HS-27A (cell line): ENCODE measurements at regions not wholly inside any gene's neighbourhood (a gene's known extent, or its start where the extent isn't known, plus 50 kb on each side); places are given as distances from the start of the nearest gene placed in this dataset.
"Not testable (repeated sequence)": the region's sequence is repeated elsewhere in the genome, so short reads cannot be mapped to it uniquely, and the experiment has no call there.

Source experiments
- DNase-seq: peaks from one replicate; pipeline ENCODE4 v3.0.0-alpha.2; 2012; ENCODE audit warnings: low read depth, missing footprints

DNA sequence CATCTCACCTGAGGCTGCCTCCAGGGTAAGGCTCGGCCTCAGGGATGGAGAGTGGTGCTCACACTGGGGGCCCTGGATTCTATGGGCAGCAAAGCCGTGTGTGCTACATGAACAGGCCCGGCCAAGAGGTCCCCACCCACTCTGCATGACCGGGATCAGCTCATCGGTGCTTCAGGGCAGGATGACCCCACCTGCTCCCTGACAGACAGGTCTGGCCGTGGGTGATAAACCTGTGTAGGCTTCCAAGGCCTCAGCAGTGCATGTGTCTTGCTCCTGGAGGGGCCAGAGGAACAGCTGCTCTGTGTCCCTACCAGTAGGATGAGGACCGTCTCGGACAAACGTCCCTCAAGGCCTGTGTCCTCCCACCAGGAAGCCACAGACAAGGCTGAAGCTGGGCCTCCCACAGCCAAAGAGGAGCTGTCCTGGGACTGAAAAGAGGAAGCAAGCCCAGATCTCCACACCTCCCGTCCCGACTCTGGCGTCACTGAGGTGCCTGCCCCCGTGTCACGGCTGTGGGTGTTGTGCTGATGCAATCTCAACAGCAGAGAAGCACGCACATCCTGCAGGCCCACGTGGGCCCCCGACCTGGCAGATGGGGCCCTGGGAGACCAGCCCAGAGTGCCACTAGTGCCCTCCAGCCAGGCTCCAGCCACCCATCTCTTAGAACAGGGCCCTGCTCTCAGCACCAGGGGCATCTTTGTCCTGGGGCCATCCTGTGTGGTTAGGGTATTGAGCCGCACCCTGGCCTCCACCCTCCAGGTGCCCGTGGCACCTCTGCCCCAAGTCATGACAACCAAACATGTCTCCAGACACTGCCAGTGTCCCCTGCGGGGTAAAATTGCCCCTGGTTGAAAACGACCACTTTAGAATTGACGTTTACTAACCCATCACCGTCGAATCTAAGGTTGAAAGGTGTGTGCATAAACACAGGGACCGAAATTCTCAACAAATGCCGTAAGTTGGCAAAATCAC lies 5455.9 kb upstream of the TPTE start:
- DNase-seq, result not testable (repeated sequence)

GRCh38 chr21:5066682-5067251 lies 5454.6 kb upstream of the TPTE start:
- DNase-seq, result not testable (repeated sequence)

DNA sequence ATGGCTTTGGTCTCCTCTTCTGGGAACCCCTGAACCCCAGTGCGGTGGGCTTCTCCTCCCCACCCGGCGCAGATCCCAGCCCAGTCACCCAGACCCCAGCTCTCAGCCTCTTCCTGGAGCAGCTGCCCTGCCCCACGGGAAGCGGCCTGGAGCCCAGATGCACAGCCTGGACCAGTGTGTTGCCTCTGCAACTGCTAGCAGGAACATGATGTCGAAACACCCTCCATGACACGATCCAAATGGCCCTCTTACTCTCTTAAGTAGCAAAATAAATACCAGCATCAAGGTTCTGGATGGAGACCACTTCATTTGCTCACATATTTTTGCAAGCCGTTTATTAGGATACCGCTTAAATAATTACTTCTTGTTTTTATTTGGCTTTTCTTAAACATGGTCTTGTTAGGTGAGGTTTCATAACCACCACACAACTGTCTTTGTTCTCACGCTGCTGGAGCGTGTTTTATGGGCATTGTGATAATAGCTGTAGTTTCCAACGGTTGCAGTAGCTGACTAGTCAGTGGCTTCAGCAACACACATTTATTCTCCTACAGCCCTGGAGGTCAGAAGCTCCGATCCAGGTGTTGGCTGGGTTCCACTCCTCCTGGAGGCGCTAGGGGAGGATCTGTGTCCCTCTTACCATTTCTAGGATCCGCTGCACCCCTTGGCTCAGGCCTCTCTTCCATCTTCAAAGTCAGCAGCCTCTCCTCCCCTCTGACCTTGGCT lies 5453.9 kb upstream of the TPTE start:
- DNase-seq, result not testable (repeated sequence)

- DNase-seq, result not testable (repeated sequence)
These were observed 5452.7 kb upstream of the TPTE start for GRCh38 chr21:5068649-5069048.

GRCh38 chr21:5071180-5071579 lies 5450.2 kb upstream of the TPTE start:
- not testable (repeated sequence) for DNase-seq

GRCh38 chr21:5076854-5077253 lies 5444.5 kb upstream of the TPTE start:
- not testable (repeated sequence) for DNase-seq

DNA sequence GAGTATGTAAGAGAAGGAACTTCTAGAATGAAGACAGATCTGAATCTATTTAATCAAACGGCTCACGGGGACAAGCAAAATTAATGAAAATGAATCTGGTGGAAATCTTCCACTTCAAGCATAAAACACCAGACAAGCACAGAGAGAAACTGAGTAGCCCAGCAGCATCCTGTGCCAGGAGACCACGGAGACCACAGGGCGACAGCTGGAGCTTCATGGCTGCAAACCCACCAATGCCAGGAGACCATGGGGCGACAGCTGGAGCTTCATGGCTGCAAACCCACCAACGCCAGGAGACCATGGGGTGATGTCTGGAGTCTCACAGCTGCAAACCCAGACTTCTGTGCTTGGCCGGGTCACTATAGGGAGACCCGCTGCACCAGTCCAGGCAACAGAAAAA lies 5442.0 kb upstream of the TPTE start:
- not testable (repeated sequence) for DNase-seq

- DNase-seq, result not testable (repeated sequence)
These were observed 5441.4 kb upstream of the TPTE start for GRCh38 chr21:5080015-5080414.

DNA sequence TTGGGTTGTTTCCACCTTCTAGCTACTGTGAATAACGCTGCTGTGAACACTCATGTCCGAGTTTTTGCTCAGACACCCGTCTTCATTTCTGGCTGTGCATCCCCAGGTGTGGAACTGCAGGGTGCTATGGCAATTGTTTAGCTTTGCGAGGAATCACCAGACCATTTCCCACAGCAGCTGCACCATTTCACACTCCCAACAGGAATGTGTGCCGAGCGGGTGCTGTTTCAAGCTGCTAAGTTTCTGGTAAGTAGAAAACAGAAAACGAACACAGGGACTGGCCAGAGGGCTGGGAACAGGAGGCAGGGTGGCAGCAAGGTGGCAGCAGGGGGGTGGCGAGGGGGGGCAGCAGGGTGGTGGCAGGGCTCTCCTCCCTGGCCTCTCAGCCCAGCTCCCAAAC lies 5437.1 kb upstream of the TPTE start:
- DNase-seq, result not testable (repeated sequence)

GRCh38 chr21:5085456-5085855 lies 5435.9 kb upstream of the TPTE start:
- DNase-seq, result not testable (repeated sequence)

GRCh38 chr21:5086416-5086815 lies 5435.0 kb upstream of the TPTE start:
- not testable (repeated sequence) for DNase-seq

DNA sequence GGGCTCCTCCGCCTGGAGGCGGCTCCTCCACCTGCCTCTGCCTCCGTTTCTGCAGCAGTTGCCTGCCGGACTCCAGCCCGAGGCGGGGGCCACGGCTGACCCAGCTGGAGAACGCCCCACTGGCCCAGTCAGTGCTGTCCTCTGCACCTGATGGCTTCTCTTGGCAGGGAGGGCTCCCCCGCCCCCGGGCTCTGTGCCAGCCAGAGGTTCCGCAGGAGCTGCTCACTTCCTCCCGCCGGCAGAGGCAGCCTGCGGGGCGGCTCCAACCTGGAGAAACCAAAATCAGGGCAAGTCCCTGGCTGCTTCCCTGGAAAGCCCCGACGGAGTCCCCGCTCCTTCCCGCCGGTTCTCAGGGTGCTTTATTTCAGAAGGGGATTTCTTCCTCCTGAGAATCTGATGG lies 5432.6 kb upstream of the TPTE start:
- not testable (repeated sequence) for DNase-seq

DNA sequence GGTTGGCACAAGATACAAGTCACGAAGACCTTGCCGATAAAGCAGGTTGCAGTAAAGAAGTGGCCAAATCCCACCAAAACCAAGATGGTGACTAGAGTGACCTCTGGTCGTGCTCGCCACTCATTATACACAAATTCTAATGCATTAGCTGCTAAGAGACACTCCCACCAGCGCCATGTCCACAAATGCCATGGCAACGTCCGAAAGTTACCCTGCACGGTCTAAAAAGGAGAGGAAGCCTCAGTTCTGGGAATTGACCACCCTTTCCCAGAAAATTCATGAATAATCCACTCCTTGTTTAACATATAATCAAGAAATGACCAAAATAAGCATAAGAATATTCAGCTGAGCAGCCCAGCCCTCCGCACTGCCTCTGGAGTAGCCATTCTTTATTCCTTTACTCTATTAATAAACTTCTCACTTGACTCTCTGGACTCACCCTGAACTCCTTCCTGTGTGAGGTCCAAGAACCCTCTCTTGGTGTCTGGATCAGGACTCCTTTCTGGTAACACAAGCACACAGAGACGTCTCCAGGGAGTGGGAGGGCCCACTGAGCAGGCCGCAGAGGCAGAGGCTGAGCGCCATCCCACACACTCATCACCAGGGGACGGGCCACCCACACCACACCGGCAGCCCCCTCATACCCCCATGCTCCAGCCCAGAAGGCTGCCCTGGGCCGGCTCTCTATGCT lies 5431.8 kb upstream of the TPTE start:
- DNase-seq, result not testable (repeated sequence)

DNA sequence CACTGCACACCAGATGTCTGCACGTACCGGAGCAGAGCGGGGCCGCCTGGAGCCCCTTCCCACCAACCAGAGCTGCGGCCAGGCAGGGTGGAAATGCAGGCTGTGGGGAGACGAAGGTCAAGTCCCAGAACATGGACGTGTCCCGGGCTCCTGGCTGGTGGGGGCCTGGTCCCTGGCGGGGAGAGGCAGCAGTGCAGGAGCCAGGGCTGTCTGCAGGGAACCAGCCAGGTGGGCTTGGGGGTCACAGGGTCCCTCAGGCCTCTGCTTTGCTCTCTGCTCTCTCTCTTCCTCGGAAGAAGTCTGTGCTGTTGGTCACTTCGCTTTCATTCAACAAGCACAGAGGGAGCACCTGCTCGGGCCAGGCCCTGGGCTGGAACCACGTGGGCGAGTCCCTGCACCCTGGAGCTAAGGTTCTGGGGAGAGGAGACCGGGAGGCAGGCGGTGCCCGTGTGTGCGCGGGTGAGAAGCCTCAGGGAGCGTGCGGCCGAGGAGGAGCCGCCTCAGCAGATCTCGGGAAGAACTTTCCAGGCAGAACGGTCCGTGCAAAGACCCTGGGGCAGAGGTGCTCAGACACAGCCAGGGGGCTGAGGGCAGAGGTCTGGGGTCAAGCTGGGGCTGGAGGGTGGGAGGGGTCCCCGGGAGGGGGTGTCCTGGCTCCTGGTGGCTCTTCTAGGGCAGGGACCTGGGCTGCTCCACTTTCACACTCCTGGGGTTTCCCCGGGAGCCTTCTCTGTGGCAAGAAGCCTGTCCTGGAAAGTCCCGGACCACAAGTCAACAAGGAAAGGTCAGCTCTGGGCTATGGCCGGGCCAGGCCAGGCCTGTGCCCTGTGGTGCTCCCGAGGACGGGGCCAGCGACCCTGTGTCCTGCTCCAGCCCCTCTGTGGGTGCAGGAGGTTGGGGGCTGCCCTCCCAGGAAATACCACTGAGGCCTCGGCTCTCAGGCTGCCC lies 5431.0 kb upstream of the TPTE start:
- not testable (repeated sequence) for DNase-seq

DNA sequence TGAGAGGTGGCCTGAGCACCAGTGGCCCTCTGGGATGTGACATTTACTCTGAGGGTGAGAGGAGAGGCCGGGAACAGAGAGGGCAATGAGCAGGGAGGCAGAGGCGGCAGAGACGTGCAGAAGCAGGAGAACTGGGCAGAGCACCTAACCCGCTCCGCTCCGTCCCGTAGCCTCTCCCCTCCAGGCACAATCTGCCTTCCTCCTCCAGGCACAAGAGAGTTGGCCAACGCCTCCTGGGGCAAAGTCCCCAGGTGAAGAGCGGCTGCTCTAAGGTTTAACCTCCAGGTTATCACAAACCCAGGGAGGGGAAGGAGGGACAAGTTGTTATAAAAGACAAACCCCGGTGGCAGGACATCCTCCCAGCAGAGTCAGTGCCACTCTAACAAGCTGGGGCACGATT lies 5430.1 kb upstream of the TPTE start:
- not testable (repeated sequence) for DNase-seq

DNA sequence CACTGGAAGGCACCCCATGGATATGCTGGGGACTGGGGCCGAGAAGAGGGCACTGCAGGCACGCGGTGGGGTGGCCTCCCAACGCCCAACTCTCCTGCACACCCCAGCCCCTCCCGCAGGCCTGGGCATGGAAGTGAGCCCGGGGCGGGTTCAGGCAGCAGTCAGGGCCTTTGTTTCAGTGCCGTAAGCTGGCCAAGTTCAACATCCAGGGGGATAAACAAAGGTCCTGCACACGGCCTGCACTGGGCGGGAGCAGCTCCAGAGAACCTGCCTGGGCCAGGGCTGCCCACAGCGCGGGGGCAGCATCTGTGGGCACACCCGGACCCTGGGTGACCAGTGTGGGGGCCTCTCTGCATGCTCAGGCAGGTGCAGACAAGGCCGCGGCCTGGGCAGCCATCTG lies 5425.8 kb upstream of the TPTE start:
- DNase-seq, result not testable (repeated sequence)

GRCh38 chr21:5098010-5098743 lies 5423.2 kb upstream of the TPTE start:
- DNase-seq, result not testable (repeated sequence)

DNA sequence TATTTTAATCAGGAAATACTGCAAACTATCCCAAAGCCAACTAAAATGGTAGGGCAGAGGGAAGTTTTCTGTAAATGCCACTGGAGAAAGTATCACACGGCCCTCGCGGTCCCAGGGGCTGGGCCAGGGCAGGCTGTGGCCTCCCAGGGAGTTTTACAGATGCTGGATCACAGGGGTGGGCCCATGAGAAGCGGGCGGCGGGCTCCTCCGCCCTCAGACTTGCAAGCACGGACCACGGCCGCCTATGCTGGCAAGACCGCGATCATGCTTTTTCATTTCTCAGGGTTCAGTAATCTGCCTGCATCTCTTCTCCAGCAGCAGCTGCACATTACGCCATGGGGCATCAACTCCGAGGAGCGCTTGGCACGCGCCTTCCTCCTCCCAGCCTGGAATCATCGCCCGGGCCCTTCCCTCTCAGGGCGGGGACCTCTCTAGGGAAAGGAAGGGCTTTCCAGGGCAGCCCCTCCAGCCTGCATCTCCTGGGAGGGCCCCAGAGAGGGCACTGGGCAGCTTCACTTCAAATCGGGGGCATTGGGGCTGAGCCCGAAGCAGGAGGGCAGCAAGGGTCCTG lies 5420.7 kb upstream of the TPTE start:
- DNase-seq, result not testable (repeated sequence)

DNA sequence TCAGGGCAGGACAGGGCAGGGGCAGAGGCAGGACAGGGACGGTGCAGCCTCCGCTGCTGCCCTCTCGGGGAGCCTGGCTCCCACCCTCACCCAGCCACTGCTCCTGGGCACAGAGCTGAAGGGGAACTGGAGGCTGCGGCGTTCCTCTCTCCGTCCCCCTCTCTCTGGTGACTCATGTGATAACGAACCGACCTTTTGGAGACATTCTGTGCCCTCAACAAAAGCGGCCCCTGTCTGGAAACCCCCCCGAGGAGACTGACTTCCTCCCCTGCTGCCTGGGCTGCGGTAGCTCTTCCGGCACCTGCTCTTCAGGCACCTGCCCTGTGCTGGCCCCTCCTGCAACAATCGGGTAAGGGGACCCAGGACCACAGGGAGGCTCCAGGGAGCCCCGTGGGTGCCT lies 5419.6 kb upstream of the TPTE start:
- DNase-seq, result not testable (repeated sequence)
